H9 (cell line): ENCODE measurements at regions not wholly inside any gene's neighbourhood (a gene's known extent, or its start where the extent isn't known, plus 50 kb on each side); places are given as distances from the start of the nearest gene placed in this dataset.

Source experiments
- DNase-seq: peaks from one replicate; pipeline ENCODE4 v3.0.0-alpha.2; 2017
- H2AFZ ChIP-seq: one replicate; pipeline ENCODE4 v1.6.1; 2013; ENCODE audit warnings: mild to moderate bottlenecking, low read length, control low read depth, moderate library complexity
- H2AK5ac ChIP-seq: 2 replicates; pipeline ENCODE4 v1.6.1; 2013; ENCODE audit warnings: low read length, control low read depth, mixed read lengths; ENCODE audit not compliant: insufficient read length
- H2BK120ac ChIP-seq: one replicate; pipeline ENCODE4 v1.6.1; 2013; ENCODE audit warnings: low read depth, mild to moderate bottlenecking, low read length, control low read depth, inconsistent platforms; ENCODE audit not compliant: poor library complexity, severe bottlenecking
- H2BK12ac ChIP-seq: 2 replicates; pipeline ENCODE4 v1.6.1; 2013; ENCODE audit warnings: low read length, control low read depth, mixed read lengths, low read depth; ENCODE audit not compliant: insufficient read length
- H2BK15ac ChIP-seq: 2 replicates; pipeline ENCODE4 v1.6.1; 2013; ENCODE audit warnings: low read depth, low read length, control low read depth
- H2BK20ac ChIP-seq: one replicate; pipeline ENCODE4 v1.6.1; 2013; ENCODE audit warnings: low read depth, mild to moderate bottlenecking, low read length, control low read depth, inconsistent platforms; ENCODE audit not compliant: poor library complexity, severe bottlenecking
- H2BK5ac ChIP-seq: 2 replicates; pipeline ENCODE4 v1.6.1; 2013; ENCODE audit warnings: low read length, control low read depth, mixed read lengths; ENCODE audit not compliant: insufficient read length
- H3K14ac ChIP-seq: 2 replicates; pipeline ENCODE4 v1.6.1; 2013; ENCODE audit warnings: low read length, control low read depth; ENCODE audit not compliant: insufficient read depth
- H3K18ac ChIP-seq: 2 replicates; pipeline ENCODE4 v1.6.1; 2013; ENCODE audit warnings: low read depth, mild to moderate bottlenecking, mixed read lengths, low read length, control low read depth; ENCODE audit not compliant: insufficient read length
- H3K23ac ChIP-seq: 2 replicates; pipeline ENCODE4 v1.6.1; 2013; ENCODE audit warnings: low read length, control low read depth, mixed read lengths, low read depth; ENCODE audit not compliant: insufficient read length
- H3K23me2 ChIP-seq: 2 replicates; pipeline ENCODE4 v1.6.1; 2013; ENCODE audit warnings: low read depth, mild to moderate bottlenecking, mixed read lengths, low read length, control low read depth; ENCODE audit not compliant: insufficient read length, poor library complexity, severe bottlenecking
- H3K27ac ChIP-seq: 2 replicates; pipeline ENCODE4 v1.5.1; 2013; ENCODE audit warnings: low read length, control low read depth, mixed read lengths, low read depth; ENCODE audit not compliant: insufficient read length
- H3K27me3 ChIP-seq: 2 replicates; pipeline ENCODE4 v1.6.1; 2013; ENCODE audit warnings: low read length, control low read depth, inconsistent platforms; ENCODE audit not compliant: insufficient read depth
- H3K4ac ChIP-seq: 2 replicates; pipeline ENCODE4 v1.6.1; 2013; ENCODE audit warnings: low read depth, mild to moderate bottlenecking, control low read depth, inconsistent platforms, low read length, moderate library complexity
- H3K4me1 ChIP-seq: 2 replicates; pipeline ENCODE4 v1.6.1; 2013; ENCODE audit warnings: low read length, control low read depth, inconsistent platforms; ENCODE audit not compliant: insufficient read depth
- H3K4me2 ChIP-seq: 2 replicates; pipeline ENCODE4 v1.6.1; 2013; ENCODE audit warnings: low read length, control low read depth, mixed read lengths; ENCODE audit not compliant: insufficient read length, insufficient read depth
- H3K56ac ChIP-seq: 2 replicates; pipeline ENCODE4 v1.6.1; 2013; ENCODE audit warnings: low read depth, mild to moderate bottlenecking, mixed read lengths, low read length, control low read depth; ENCODE audit not compliant: insufficient read length
- H3K79me1 ChIP-seq: 2 replicates; pipeline ENCODE4 v1.6.1; 2013; ENCODE audit warnings: low read depth, mild to moderate bottlenecking, moderate library complexity, low read length, control low read depth, inconsistent platforms; ENCODE audit not compliant: insufficient read depth, poor library complexity, severe bottlenecking
- H3K79me2 ChIP-seq: 2 replicates; pipeline ENCODE4 v1.6.1; 2013; ENCODE audit warnings: low read length, control low read depth, inconsistent platforms; ENCODE audit not compliant: insufficient read depth
- H3K9ac ChIP-seq: 2 replicates; pipeline ENCODE4 v1.6.1; 2013; ENCODE audit warnings: low read length, control low read depth, mixed read lengths; ENCODE audit not compliant: insufficient read length; ENCODE audit errors: extremely low read depth
- H3K9me3 ChIP-seq: one replicate; pipeline ENCODE4 v1.6.1; 2013; ENCODE audit warnings: low read depth, low read length, inconsistent platforms; ENCODE audit not compliant: control insufficient read depth
- H3T11ph ChIP-seq: one replicate; pipeline ENCODE4 v1.6.1; 2013; ENCODE audit warnings: mild to moderate bottlenecking, low read length, control low read depth, inconsistent platforms
- H4K20me1 ChIP-seq: one replicate; pipeline ENCODE4 v1.6.1; 2013; ENCODE audit not compliant: control insufficient read depth, insufficient read length, insufficient read depth
- H4K5ac ChIP-seq: 2 replicates; pipeline ENCODE4 v1.6.1; 2013; ENCODE audit warnings: low read depth, mild to moderate bottlenecking, mixed read lengths, low read length, control low read depth; ENCODE audit not compliant: insufficient read length
- H4K8ac ChIP-seq: replicated peaks from 2 replicates; pipeline ENCODE4 v1.6.1; 2013; ENCODE audit warnings: low read length, control low read depth, mixed read lengths, low read depth; ENCODE audit not compliant: insufficient read length
- H4K91ac ChIP-seq: 2 replicates; pipeline ENCODE4 v1.6.1; 2013; ENCODE audit warnings: low read depth, mild to moderate bottlenecking, moderate library complexity, mixed read lengths, low read length, control low read depth; ENCODE audit not compliant: insufficient read length
- H3K27ac Mint-ChIP-seq, 3 experiments: 2 replicates in 2 of 3; 3 replicates in 1 of 3; pipeline ENCODE4 v1.8.0; 2020 to 2021; ENCODE audit warnings: mixed read lengths in 3 of 3, mild to moderate bottlenecking in 1 of 3, moderate library complexity in 1 of 3
- H3K27me3 Mint-ChIP-seq: 2 replicates; pipeline ENCODE4 v1.8.0; 2021; ENCODE audit warnings: low read depth, mild to moderate bottlenecking, moderate library complexity, mixed read lengths
- H3K36me3 Mint-ChIP-seq, 3 experiments: 2 replicates in 2 of 3; 3 replicates in 1 of 3; pipeline ENCODE4 v1.8.0; 2020 to 2021; ENCODE audit warnings: low read depth in 3 of 3, mixed read lengths in 3 of 3; ENCODE audit not compliant: insufficient read depth in 1 of 3
- H3K4me1 Mint-ChIP-seq, 2 experiments: 2 replicates each; pipeline ENCODE4 v1.8.0; 2020; ENCODE audit warnings: mixed read lengths in 2 of 2
- H3K4me3 Mint-ChIP-seq, 2 experiments: 2 replicates in 1 of 2; 3 replicates in 1 of 2; pipeline ENCODE4 v1.8.0; 2020 to 2021; ENCODE audit warnings: mild to moderate bottlenecking in 2 of 2, mixed read lengths in 2 of 2, moderate library complexity in 1 of 2
- H3K9me3 Mint-ChIP-seq, 2 experiments: 2 replicates in 1 of 2; 3 replicates in 1 of 2; pipeline ENCODE4 v1.8.0; 2020; ENCODE audit warnings: mild to moderate bottlenecking in 2 of 2, mixed read lengths in 2 of 2, moderate library complexity in 1 of 2
- WGBS: extraction: QIAGEN DNeasy Blood & Tissue Kit; methylation state at CpG from one replicate; pipeline ENCODE4 v1.1.7; 2013; ENCODE audit warnings: missing lambda C conversion rate, low lambda C conversion rate, mixed read lengths; ENCODE audit not compliant: insufficient read length; ENCODE audit errors: extremely low coverage; 5-methylcytosine and 5-hydroxymethylcytosine counted together
- TF ChIP-seq, protein P1 (sequence below): fragments of 200-600 bp; sonication (generic); conservative IDR thresholded peaks from 3 replicates; pipeline ENCODE4 v1.8.0; 2021; ENCODE audit warnings: antibody characterized with exemption, mild to moderate bottlenecking

DNA sequence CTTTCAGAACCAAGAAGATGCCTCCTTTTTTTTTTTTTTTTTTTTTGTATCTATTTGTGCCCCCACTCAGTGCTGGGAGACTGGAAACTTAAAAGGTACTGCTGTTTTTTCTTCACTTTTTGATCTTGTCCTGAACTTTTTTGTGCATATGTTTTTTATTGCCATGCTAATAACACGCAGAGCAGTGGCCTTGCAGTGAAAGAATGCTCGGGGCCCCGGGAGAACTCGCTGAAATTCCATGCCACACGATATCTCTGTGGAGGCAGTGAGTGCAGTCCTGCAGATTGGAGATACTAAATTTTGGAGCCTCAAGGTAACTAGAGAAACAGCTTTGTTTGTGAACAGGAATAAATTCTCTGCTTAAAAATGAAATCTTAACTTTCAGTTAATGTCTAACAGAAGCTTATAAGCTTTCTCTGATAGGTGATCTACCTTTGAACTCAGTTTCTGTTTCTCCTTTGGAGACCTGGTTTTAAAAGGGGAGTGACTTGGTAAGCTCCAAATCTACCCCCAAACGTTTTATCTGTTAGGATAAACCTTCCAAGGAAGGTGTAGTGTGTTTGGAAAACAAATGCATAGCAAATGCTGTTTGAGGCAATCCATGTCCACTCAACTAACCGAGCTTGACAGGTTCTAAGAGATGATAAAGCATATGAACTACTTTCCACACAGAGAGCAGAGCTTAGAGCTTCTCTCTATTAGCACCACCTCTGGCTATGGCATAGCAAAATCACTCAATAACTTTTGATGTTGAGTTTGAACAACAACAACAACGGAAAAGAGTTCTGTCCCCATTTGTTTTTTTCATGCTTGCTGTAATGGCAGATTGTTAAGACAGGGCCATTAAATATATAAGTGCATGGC lies 113.7 kb upstream of the PLXNA2 start:
- H3K14ac ChIP-seq = no peak overlapping the region

More for the DNA sequence above, 113.7 kb upstream of the PLXNA2 start:
- Histone ChIP-seq H2BK120ac (no peak overlapping the region), H3K27me3 (no peaks in the 10 kb centered on the region), H3K9ac (no peak overlapping the region), H4K8ac (no peak overlapping the region), H3K27ac (no peak overlapping the region), H3K23ac (no peak overlapping the region), H3T11ph (no peak overlapping the region), H2BK15ac (no peak overlapping the region), H2BK20ac (no peak overlapping the region), H3K18ac (no peak overlapping the region), H3K4ac (no peak overlapping the region), H2AK5ac (no peak overlapping the region), H3K79me2 (no peaks in the 10 kb centered on the region), H3K56ac (no peak overlapping the region), H2BK12ac (no peak overlapping the region), H2AFZ (no peak overlapping the region), H3K23me2 (no peaks in the 10 kb centered on the region), H3K79me1 (no peaks in the 10 kb centered on the region), H3K4me1 (no peaks in the 10 kb centered on the region), H4K20me1 (no peaks in the 10 kb centered on the region), H3K4me2 (no peak overlapping the region), H2BK5ac (no peak overlapping the region), H4K91ac (no peak overlapping the region), H3K9me3 (no peaks in the 10 kb centered on the region), H4K5ac (no peak overlapping the region)
- Mint-ChIP-seq H3K36me3 (no peaks in the 10 kb centered on the region), H3K9me3 (peaks cover 0 to 5% of the 10 kb centered on the region in 2 experiments; a peak in 2 of 5 replicates), H3K27ac (no peak overlapping the region), H3K4me3 (no peak overlapping the region), H3K27me3 (peaks cover 2% of the 10 kb centered on the region; the same call in 1 of the 2 replicates), H3K4me1 (peaks cover 24 to 25% of the 10 kb centered on the region in 2 experiments)
- no peak for DNase-seq
- no CpG with 5 or more reads among the region's 8 CpGs for WGBS
- TF ChIP-seq, protein P1, sequence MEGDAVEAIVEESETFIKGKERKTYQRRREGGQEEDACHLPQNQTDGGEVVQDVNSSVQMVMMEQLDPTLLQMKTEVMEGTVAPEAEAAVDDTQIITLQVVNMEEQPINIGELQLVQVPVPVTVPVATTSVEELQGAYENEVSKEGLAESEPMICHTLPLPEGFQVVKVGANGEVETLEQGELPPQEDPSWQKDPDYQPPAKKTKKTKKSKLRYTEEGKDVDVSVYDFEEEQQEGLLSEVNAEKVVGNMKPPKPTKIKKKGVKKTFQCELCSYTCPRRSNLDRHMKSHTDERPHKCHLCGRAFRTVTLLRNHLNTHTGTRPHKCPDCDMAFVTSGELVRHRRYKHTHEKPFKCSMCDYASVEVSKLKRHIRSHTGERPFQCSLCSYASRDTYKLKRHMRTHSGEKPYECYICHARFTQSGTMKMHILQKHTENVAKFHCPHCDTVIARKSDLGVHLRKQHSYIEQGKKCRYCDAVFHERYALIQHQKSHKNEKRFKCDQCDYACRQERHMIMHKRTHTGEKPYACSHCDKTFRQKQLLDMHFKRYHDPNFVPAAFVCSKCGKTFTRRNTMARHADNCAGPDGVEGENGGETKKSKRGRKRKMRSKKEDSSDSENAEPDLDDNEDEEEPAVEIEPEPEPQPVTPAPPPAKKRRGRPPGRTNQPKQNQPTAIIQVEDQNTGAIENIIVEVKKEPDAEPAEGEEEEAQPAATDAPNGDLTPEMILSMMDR = no peak
